OCI-M2 (cell line): ENCODE measurements at regions not wholly inside any gene's neighbourhood (a gene's known extent, or its start where the extent isn't known, plus 50 kb on each side); places are given as distances from the start of the nearest gene placed in this dataset.
"Not testable (repeated sequence)": the region's sequence is repeated elsewhere in the genome, so short reads cannot be mapped to it uniquely, and the experiment has no call there.

Experiments
- DNase-seq: peaks from one replicate; lab custom pipeline; 2025; ENCODE audit not compliant: unreplicated experiment; lab: John Stamatoyannopoulos, UW

DNA sequence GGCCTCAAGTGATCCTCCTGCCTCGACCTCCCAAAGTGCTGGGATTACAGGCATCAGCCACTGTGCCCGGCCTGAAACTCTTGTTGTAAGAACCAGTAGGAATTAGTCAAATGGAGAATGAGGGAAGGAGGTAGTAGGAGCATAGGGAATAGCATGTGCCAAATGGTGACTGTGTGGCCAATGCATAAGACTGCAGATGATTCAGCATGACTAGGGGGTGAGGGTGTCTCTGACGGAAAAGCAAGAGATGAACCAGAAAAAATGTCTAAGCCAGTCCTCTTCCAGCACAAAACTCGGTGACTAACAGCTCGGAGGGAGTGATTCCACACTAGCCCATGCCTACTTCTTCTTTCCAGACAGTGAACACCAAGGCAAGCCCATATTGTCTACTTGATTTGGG lies 58.2 kb upstream of the DUSP21 start:
- DNase-seq = no peak

DNA sequence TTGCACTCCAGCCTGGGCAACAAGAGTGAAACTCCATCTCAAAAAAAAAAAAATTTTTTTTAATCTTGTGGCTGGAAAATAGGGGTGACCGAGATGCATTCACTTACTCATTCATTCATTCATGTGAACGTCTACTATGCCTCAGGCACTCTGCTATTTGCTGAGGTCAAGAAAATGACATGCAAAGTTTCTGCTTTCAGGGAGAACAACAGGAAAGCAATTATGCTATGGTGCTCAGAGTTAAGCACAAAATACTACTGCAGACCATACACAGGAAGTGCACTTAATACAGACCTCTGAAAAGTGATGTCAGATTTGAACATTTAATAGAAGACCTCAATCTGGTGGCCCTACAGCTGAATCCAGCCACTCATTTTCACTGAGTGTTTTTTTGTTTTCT lies 59.6 kb upstream of the DUSP21 start:
- DNase-seq = no peak

DNA sequence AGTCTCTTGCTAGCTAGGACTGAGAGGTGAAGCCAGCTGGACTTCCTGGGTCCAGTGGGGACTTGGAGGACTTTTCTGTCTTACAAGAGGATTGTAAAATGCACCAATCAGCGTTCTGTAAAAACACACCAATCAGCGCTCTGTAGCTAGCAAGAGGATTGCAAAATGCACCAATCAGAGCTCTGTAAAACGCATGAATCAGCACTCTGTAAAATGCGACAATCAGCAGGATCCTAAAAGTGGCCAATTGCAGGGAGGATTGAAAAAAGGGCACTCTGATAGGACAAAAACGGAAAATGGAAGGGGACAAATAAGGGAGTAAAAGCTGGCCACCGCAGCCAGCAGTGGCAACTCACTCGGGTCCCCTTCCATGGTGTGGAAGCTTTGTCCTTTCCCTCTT lies 65.6 kb upstream of the DUSP21 start:
- no peak for DNase-seq

DNA sequence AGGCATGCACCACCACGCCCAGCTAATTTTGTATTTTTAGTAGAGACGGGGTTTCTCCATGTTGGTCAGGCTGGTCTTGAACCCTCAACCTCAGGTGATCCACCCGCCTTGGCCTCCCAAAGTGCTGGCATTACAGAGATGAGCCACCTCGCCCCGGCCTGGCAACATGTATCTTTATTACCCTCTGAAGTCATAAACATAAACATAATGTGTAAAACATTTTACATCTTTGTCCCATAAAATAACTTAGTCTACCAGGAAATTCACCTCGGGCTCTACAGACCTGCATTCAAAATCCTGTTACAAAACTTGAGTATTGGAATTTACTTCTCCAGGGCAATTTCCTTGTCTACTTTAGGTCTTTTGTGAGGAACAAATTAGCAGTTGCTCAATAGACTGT lies 68.1 kb upstream of the DUSP21 start:
- no peak for DNase-seq

GRCh38 chrX:44774066-44774465 lies 69.8 kb upstream of the DUSP21 start:
- not testable (repeated sequence) for DNase-seq

DNA sequence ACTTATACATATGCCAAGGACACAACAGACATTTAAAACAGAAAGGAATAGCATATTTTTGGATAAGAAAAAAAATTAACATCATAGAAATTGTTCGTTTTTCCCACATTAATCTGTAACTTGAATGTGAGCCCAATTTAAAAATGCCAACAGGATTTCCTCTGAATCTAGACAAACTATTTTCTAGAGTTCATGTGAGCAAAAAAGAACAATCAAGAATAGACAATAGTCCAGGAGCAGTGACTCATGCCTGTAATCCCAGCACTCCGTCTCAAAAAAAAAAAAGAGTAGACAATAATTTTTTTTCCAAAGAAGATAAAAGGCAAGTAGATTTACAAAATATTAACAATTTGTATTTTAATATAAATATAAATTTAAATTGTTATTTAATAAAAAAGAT lies 73.7 kb upstream of the DUSP21 start:
- DNase-seq = no peak

- DNase-seq = no peak
Observed at GRCh38 chrX:44767308-44767707, 76.5 kb upstream of the DUSP21 start.

DNA sequence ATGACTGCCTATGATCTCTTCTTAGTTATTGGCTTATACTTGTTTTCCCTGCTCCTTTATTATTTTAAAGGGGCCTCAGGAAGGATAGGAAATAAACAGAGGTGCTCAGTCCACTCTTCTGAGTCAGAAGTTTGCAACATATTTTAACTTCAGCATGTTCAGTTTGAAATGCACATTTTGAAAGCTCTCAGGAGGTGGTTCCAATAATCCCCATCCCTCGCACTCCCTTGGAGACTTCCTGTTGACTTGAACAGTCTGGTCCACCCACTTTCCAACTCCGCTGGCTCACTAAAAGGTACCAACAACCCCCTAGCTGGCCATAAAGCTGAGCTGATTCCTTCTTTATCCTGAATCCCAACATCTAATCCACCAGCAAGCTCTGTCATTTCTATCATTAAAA lies 78.3 kb upstream of the DUSP21 start:
- no peak for DNase-seq

DNA sequence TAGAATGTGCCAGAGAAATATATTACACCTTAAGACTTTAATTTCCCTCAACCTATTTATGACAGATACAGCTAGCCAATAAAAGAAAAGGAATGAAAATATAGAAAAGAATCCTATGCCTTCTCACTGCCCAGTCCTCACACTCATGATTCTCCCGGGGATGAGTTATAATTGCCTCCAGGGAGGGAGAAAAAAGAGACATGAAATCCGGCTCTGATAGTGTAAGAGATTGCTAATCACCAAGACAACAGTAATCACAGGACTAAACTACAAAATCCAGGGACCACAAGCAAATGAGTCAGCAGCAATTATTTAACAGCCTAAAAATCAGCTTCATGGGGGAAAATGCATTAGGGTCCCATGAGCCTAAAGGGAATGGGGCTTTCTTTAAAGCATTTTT lies 95.9 kb upstream of the DUSP21 start:
- DNase-seq = no peak

GRCh38 chrX:44747317-44747716 lies 96.5 kb upstream of the DUSP21 start:
- no peak for DNase-seq

GRCh38 chrX:44744799-44745198 lies 99.0 kb upstream of the DUSP21 start:
- DNase-seq = no peak

DNA sequence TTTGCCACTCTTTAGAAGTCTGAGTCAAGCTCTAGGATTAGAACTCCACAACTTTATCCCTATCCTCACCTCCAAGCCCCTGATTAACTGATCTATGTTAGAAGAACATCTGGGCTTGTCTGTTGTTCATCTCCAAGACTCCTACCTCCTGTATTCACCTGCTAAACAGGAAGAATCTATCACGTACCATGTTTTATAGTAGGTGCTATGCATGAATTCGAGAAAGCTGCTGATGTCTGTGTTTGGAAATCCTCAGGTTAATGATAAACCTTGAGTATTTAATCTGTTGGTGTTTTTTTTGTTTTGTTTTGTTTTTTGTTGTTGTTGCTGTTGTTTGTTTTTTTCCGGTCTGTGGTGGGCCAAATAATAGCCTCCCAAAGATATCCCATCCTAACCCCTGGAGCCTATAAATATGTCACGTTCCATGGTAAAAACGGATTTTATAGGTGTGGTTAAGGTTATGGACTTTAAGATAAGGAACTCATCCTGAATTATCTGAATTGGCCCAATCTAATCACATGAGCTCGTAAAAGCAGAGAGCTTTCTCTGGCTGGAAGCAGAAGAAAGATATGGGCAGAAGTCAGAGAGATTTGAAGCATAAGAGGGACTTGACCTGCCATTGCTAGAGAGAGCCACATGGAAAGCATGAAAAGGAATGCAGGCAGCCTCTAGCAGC lies 101.2 kb upstream of the DUSP21 start:
- DNase-seq = no peak

- not testable (repeated sequence) for DNase-seq
Observed at GRCh38 chrX:44741859-44742258, 102.0 kb upstream of the DUSP21 start.

DNA sequence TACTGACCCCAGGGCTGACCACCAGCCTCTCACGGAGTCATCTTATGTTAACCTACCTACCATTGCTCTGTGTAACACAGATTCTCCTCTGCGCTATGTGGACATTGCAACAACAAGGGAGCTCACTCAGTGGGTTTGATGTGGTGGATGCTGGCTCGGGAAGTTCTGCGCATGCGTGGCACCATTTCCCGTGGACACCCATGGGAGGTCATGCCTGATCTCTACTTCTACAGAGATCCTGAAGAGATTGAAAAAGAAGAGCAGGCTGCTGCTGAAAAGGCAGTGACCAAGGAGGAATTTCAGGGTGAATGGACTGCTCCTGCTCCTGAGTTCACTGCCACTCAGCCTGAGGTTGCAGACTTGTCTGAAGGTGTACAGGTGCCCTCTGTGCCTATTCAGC lies 102.4 kb upstream of the DUSP21 start:
- not testable (repeated sequence) for DNase-seq

- DNase-seq = no peak
Observed at GRCh38 chrX:44735498-44735897, 108.3 kb upstream of the DUSP21 start.

- no peak for DNase-seq
Observed at GRCh38 chrX:44733931-44734330, 109.9 kb upstream of the DUSP21 start.

DNA sequence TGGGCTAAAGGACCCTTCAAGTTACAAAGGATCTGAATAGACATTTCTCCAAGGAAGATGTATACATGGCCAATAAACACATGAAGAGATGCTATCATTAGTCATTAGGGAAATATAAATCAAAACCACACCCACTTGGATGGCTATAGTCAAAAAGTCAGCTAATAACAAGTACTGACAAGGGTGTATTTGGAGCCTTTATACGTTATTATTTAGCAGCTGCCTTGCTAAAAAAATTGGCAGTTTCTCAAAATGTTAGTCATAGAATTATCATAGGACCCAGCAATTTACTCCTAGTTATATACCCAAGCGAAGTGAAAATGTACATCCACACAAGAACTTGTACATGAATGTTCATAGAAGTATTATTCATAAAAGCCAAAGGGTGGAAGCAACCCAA lies 112.7 kb upstream of the DUSP21 start:
- DNase-seq = no peak

DNA sequence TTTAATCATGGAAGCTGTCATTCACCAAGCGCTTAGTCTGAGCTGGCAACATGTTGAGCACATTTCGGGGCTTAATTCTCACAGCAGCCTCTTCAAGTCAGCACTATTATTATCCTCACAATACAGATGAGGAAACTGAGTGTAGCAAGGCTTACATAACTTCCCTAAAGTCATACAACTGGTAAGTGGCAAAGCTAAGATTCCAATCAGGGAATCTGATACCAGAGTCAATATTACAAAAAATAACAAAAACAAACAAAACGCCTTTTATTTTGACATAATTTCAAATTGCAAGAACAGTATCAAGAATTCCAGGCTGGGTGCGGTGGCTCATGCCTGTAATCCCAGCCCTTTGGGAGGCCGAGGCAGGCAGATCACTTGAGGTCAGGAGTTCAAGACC lies 120.4 kb upstream of the DUSP21 start:
- no peak for DNase-seq

DNA sequence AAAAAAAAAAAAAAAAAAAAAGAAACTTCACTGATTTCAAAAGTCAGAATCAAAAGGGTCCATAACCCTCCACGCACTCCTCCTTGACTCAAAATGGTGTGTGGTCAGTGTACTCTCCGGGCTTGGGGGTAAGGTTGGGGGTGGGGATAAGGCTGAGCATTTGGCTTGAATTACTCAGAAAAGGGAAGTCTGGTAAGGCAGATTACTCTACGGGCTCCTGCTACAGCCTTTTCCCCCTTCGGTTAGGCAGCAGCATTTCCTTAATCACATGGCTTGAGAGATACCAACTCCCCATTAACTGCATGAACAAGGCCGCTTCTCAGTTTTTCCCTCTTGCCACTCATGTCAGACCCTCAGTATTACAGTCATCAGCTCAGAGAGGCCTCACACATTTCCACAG lies 135.4 kb upstream of the DUSP21 start:
- peak; percentile 61 for DNase-seq

DNA sequence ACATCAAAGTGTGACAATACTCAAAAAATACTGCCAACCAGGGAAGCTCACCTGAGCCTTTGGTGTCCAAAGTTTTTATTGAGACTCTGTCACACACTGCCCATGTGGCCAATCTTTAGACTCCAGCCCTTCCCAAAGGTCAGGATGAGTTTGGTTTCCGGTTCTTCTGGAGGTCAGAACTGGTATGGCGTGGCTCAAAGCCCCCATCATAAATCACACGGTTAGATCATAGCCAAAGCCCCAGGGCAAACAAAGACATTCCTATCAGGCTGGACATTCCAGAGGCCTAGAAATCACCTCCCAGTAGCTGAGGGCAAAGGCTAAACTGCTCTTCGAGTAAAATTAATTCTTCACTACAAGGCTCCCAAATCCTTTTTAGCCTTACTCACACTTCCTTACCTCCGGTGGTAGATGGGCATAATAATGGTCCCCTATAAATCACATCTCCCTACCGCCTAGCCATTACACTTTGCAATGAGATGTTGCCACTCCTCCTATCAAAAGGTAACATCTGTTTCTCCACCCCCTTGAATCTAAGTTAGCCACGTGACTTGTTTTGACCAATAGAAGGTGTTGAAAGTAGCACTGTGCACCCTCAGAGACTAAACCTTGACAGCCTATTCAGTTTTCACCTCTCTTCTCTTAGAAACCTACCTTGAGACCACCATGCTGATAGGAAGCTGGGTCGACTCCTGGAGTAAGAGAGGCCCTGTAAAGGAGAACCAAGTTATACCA lies 137.8 kb upstream of the DUSP21 start:
- no peak for DNase-seq

DNA sequence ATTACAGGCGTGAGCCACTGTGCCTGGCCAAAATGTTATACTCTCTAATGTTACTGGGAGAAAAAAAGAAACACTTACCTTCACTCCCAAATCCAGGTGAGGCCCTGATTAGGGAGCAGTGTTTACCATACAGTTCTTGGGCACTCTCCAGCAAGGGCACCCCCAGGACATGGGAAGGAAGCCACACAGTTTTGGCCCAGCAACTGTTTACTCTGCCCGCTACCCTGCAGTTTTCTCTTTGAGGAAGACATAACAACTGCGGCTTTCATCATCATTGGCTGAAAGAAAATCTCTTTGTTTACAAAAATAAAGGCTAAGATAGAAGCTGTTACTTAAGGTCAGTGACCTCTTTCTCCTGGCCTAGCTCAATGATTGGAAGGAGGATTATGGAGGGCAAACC lies 145.5 kb upstream of the DUSP21 start:
- no peak for DNase-seq

DNA sequence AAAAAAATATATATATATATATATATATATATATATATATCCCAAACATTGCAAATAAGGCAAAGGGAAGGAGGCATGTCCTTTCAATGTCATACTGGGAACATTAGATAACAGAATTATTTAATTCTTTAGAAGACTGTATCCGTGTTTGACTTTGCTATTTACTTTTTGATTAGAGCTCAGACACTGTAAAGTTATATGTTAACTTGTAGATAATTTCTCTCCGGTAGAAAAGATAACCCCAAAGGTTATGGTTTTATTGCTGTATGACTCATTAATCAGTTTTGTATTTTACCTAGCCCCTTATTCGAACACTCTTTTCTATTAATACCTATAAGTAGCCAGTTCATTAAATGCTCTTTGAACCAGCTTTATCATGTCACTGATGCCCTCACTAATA lies 150.6 kb upstream of the DUSP21 start:
- DNase-seq = no peak

- no peak for DNase-seq
Observed at GRCh38 chrX:44690129-44690528, 147.5 kb upstream of the FUNDC1 start.
